Neural crest cell (in vitro differentiated cells): ENCODE measurements at regions not wholly inside any gene's neighbourhood (a gene's known extent, or its start where the extent isn't known, plus 50 kb on each side); places are given as distances from the start of the nearest gene placed in this dataset.

ENCODE experiments used
- DNase-seq: peaks from one replicate; pipeline ENCODE4 v3.0.0; 2021; ENCODE audit warnings: low read depth, mixed read lengths, low spot score
- H3K27ac Mint-ChIP-seq: one replicate; pipeline ENCODE4 v1.8.0; 2021; ENCODE audit warnings: mild to moderate bottlenecking, mixed read lengths; ENCODE audit not compliant: unreplicated experiment
- H3K27me3 Mint-ChIP-seq: 2 replicates; pipeline ENCODE4 v1.8.0; 2021; ENCODE audit warnings: low read depth, mild to moderate bottlenecking, mixed read lengths
- H3K36me3 Mint-ChIP-seq: 2 replicates; pipeline ENCODE4 v1.8.0; 2021; ENCODE audit warnings: low read depth, mild to moderate bottlenecking, mixed read lengths
- H3K4me1 Mint-ChIP-seq: 2 replicates; pipeline ENCODE4 v1.8.0; 2021; ENCODE audit warnings: mixed read lengths
- H3K4me3 Mint-ChIP-seq: one replicate; pipeline ENCODE4 v1.8.0; 2021; ENCODE audit warnings: mild to moderate bottlenecking, mixed read lengths
- H3K9me3 Mint-ChIP-seq: 2 replicates; pipeline ENCODE4 v1.8.0; 2021; ENCODE audit warnings: mixed read lengths
- TF ChIP-seq, protein P1 (sequence below): fragments of 200-600 bp; sonication (generic); conservative IDR thresholded peaks from 2 replicates; pipeline ENCODE4 v1.5.0; 2021; ENCODE audit warnings: antibody characterized with exemption, mild to moderate bottlenecking

DNA sequence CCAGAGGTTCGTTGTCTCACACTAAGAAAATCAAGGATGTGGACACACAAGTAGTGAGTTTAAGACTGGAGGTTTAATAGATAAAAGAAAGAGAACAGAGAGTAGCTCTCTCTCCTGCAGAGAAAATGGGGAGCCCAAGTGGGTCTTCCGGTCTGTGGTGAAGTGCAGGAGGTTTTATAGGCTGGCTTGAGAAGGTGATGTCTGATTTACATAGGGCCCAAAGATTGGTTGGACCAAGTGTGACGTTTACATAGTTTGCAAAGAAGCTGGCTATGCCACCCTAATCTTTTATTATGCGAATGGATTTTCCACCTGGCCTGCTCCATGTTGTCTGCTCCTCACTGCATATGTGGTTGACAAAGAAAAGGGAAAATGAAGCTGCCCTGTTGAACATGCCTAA lies 430.4 kb upstream of the TRIB2 start:
- H3K9me3 Mint-ChIP-seq: peaks cover 10% of the 10 kb centered on the region
- H3K27ac Mint-ChIP-seq: no peak overlapping the region
- H3K4me1 Mint-ChIP-seq: peaks cover 6% of the 10 kb centered on the region
- H3K4me3 Mint-ChIP-seq: no peak overlapping the region
- no peaks in the 10 kb centered on the region for H3K27me3 Mint-ChIP-seq
- peaks cover 6% of the 10 kb centered on the region for H3K36me3 Mint-ChIP-seq
- TF ChIP-seq, protein P1, sequence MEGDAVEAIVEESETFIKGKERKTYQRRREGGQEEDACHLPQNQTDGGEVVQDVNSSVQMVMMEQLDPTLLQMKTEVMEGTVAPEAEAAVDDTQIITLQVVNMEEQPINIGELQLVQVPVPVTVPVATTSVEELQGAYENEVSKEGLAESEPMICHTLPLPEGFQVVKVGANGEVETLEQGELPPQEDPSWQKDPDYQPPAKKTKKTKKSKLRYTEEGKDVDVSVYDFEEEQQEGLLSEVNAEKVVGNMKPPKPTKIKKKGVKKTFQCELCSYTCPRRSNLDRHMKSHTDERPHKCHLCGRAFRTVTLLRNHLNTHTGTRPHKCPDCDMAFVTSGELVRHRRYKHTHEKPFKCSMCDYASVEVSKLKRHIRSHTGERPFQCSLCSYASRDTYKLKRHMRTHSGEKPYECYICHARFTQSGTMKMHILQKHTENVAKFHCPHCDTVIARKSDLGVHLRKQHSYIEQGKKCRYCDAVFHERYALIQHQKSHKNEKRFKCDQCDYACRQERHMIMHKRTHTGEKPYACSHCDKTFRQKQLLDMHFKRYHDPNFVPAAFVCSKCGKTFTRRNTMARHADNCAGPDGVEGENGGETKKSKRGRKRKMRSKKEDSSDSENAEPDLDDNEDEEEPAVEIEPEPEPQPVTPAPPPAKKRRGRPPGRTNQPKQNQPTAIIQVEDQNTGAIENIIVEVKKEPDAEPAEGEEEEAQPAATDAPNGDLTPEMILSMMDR: no peak
- no peak for DNase-seq

DNA sequence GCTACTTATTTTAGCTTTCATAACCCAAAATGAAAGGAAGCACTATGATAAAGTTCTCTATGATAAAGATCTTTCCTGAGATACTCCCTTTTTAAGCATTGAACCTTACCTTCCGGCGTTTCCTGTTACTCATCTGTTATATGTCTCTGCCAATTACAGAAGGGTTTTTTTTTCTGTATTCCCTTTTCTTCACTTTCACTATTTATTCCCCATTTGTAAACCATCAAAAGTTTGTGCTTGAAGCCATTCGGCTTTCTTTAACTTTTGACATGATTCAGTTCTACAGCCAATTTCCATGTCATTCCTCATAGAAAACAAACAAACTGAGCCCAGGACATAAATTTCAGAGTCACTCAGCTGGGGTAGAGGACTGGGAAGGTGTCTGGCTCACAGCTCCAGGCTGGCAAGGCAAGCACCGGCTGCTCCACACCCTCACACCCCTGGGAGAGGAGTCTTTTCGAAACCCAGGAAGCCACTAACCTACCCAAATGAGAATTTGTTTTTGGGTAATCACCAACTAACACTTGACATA lies 429.4 kb upstream of the TRIB2 start:
- H3K36me3 Mint-ChIP-seq: peaks cover 6% of the 10 kb centered on the region
- peaks cover 7% of the 10 kb centered on the region for H3K9me3 Mint-ChIP-seq
- H3K4me1 Mint-ChIP-seq: peaks cover 6% of the 10 kb centered on the region
- H3K27me3 Mint-ChIP-seq: no peaks in the 10 kb centered on the region
- H3K27ac Mint-ChIP-seq: no peak overlapping the region
- TF ChIP-seq, protein P1: no peak
- no peak overlapping the region for H3K4me3 Mint-ChIP-seq
- no peak for DNase-seq

DNA sequence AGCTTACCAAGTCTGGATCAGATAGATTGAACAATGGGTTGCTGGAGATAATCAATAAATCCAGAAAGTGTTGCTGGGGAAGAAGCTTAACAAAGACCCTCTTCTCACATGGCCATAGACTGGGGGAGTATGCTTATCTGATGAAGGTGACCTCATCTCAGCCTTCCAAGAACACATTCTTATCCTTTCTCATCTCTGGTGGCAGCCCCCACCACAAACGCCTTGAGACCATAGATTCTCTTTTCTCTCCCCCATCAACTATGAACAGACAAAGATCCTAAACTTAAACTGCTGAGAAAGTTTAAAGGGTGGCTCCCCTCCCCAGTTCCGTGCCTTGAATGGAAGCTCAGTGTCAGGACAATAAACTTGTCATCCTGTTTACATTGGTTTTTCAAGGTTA lies 428.7 kb upstream of the TRIB2 start:
- Mint-ChIP-seq H3K9me3 (peaks cover 7% of the 10 kb centered on the region), H3K27me3 (no peaks in the 10 kb centered on the region), H3K4me3 (no peak overlapping the region), H3K27ac (no peak overlapping the region), H3K36me3 (peaks cover 6% of the 10 kb centered on the region), H3K4me1 (peaks cover 6% of the 10 kb centered on the region)
- no peak for DNase-seq
- TF ChIP-seq, protein P1: no peak

DNA sequence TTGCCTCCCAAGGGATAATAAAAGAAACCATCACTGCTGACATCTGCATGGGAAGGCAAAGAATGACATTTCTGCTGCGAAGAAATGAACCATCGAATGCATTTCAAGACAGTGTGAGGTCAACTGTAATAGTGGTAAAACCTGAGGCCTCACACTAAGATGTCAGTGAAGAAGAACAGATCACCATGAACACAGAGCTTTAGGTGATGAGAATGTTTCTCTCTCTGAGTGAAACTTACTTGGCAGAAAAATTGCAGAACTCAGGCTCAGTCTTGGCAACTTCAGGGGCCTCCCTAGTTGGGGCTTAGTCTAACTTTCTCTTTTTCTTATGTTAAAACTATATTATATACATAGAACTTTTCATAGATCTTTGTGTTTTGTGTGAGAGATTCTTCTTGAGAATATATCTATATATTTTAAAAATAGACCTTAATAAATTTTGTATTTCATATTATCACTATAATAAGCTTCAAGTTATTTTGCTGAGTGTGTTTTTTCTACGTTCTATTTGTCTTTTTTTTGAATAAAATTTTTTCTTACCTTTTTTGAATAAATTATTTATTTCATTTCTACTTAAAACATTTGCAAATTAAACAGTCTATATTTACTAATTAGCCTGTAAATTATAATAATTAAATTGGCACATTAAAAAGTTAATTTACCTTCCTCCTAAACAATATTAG lies 427.5 kb upstream of the TRIB2 start:
- Mint-ChIP-seq H3K4me1 (peaks cover 6% of the 10 kb centered on the region), H3K9me3 (peaks cover 5% of the 10 kb centered on the region), H3K4me3 (no peak overlapping the region), H3K27me3 (no peaks in the 10 kb centered on the region), H3K27ac (no peak overlapping the region), H3K36me3 (peaks cover 3% of the 10 kb centered on the region)
- no peak for DNase-seq
- TF ChIP-seq, protein P1: no peak

DNA sequence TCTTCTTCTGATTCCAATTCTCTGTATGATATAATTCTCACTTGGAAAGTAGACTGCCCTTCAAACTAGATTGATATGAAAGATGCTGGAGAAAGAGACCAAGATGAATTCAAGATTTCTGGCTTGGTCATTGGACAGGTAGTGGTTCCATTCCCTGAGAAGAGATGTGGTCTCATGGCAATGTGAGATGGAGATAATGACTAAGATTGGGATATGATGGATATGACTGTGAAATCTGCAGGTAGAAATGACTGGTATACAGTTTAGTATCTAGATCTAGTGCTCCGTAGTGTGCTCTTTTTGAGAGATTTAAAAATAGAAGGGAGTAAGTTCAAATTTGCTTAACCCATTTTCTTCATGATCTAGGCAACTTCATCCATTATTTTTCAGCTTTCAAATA lies 425.4 kb upstream of the TRIB2 start:
- H3K36me3 Mint-ChIP-seq: no peaks in the 10 kb centered on the region
- H3K27ac Mint-ChIP-seq: no peak overlapping the region
- H3K4me3 Mint-ChIP-seq: no peak overlapping the region
- TF ChIP-seq, protein P1: no peak
- no peaks in the 10 kb centered on the region for H3K27me3 Mint-ChIP-seq
- no peak for DNase-seq
- peaks cover 6% of the 10 kb centered on the region for H3K4me1 Mint-ChIP-seq
- H3K9me3 Mint-ChIP-seq: no peaks in the 10 kb centered on the region
